GM12878 (cell line): ENCODE measurements at regions not wholly inside any gene's neighbourhood (a gene's known extent, or its start where the extent isn't known, plus 50 kb on each side); places are given as distances from the start of the nearest gene placed in this dataset.

Experiments
- ATAC-seq: fragments of 200-7000 bp; cut with Tn5 transposase; 3 replicates; pipeline ENCODE4 v1.9.1; 2020; ENCODE audit warnings: mild to moderate bottlenecking, moderate library complexity
- BruUV-seq: library from RNA; stranded (reverse); fragments of 400-500 nt; replicated peaks from 2 replicates; lab custom pipeline; 2021; lab: Mats Ljungman, UMichigan
- CTCF ChIA-PET: fragments of 300-600 bp; sonication (Branson Sonifier 250); formaldehyde crosslinking; extraction: SDS; loops from one replicate; lab custom pipeline; 2021; ENCODE audit warnings: inconsistent platforms; lab: Yijun Ruan, JAX
- POLR2A ChIA-PET: fragments of 350-600 bp; formaldehyde crosslinking; extraction: SDS; loops from one replicate; lab custom pipeline; 2021; ENCODE audit warnings: inconsistent platforms; lab: Charles Lee
- RAD21 ChIA-PET: fragments of 300-600 bp; sonication (Branson Sonifier 250); formaldehyde crosslinking; loops from one replicate; lab custom pipeline; 2023; ENCODE audit warnings: antibody characterized with exemption; ENCODE audit not compliant: unreplicated experiment; lab: Charles Lee
- SMC1A ChIA-PET: fragments of 300-600 bp; sonication (Branson Sonifier 250); formaldehyde crosslinking; loops from one replicate; lab custom pipeline; 2023; ENCODE audit not compliant: unreplicated experiment, uncharacterized antibody; lab: Charles Lee
- DNase-seq: peaks from one replicate; pipeline ENCODE4 v3.0.0-alpha.2; 2011; ENCODE audit warnings: low read depth, low spot score
- FAIRE-seq: peaks from 3 replicates; lab custom pipeline; 2011; peaks lifted over from hg19 to GRCh38; lab: Jason Lieb, UNC
- H2AFZ ChIP-seq: 2 replicates; pipeline ENCODE4 v1.6.0; 2011; ENCODE audit warnings: low read depth, low read length, control low read depth; ENCODE audit not compliant: control insufficient read depth
- H3K27ac ChIP-seq: 2 replicates; pipeline ENCODE4 v1.5.1; 2011; ENCODE audit warnings: control low read depth; ENCODE audit not compliant: control insufficient read depth, insufficient read depth
- H3K27me3 ChIP-seq, 2 experiments: replicated peaks in 1 of 2; 2 replicates each; pipeline versions ENCODE4 v1.6.0 to v1.6.1; 2011; ENCODE audit warnings: low read length in 1 of 2; ENCODE audit not compliant: control insufficient read depth in 2 of 2, insufficient read depth in 2 of 2
- H3K36me3 ChIP-seq, 2 experiments: 2 replicates each; pipeline ENCODE4 v1.5.1; 2011; ENCODE audit warnings: low read length in 1 of 2; ENCODE audit not compliant: control insufficient read depth in 2 of 2, insufficient read depth in 2 of 2
- H3K4me1 ChIP-seq: 2 replicates; pipeline ENCODE4 v1.6.1; 2011; ENCODE audit warnings: mild to moderate bottlenecking, low read length, moderate library complexity, mixed read lengths; ENCODE audit not compliant: control insufficient read depth, insufficient read depth
- H3K4me2 ChIP-seq: 2 replicates; pipeline ENCODE4 v1.6.0; 2011; ENCODE audit warnings: control low read depth; ENCODE audit not compliant: control insufficient read depth, insufficient read depth
- H3K4me3 ChIP-seq: fragments of 200-600 bp; sonication (generic); 2 replicates; pipeline ENCODE4 v1.5.1; 2016
- H3K79me2 ChIP-seq: 2 replicates; pipeline ENCODE4 v1.6.0; 2011; ENCODE audit warnings: low read length; ENCODE audit not compliant: control insufficient read depth, insufficient read depth
- H3K9ac ChIP-seq: 2 replicates; pipeline ENCODE4 v1.8.0; 2011; ENCODE audit warnings: low read length, control low read depth, mixed read lengths; ENCODE audit not compliant: control insufficient read depth, insufficient read depth
- H3K9me3 ChIP-seq: replicated peaks from 3 replicates; pipeline ENCODE4 v1.5.1; 2011; ENCODE audit warnings: mild to moderate bottlenecking, low read length; ENCODE audit not compliant: control insufficient read depth, insufficient read depth
- H4K20me1 ChIP-seq: 2 replicates; pipeline ENCODE4 v1.6.0; 2011; ENCODE audit not compliant: control insufficient read depth, insufficient read depth
- BCLAF1 ChIP-seq: fragments of 450-650 bp; IDR thresholded peaks from 2 replicates; pipeline ENCODE4 v1.6.1; 2017; ENCODE audit warnings: antibody characterized with exemption, mild to moderate bottlenecking, moderate library complexity
- CREB1 ChIP-seq: IDR thresholded peaks from 2 replicates; pipeline ENCODE4 v1.6.1; 2012; ENCODE audit warnings: low read depth, mild to moderate bottlenecking, inconsistent platforms
- E2F8 ChIP-seq: fragments of 450-650 bp; IDR thresholded peaks from 2 replicates; pipeline ENCODE4 v1.6.1; 2018; ENCODE audit warnings: mild to moderate bottlenecking, low read depth, moderate library complexity; ENCODE audit not compliant: partially characterized antibody
- SMARCA5 ChIP-seq: fragments of 450-650 bp; IDR thresholded peaks from 2 replicates; pipeline ENCODE4 v1.6.1; 2017; ENCODE audit warnings: mild to moderate bottlenecking
- WGBS: methylation state at CpG from one replicate; pipeline ENCODE4 v1.1.6; 2016; ENCODE audit warnings: low lambda C conversion rate; ENCODE audit not compliant: insufficient replicate concordance, insufficient coverage; ENCODE audit errors: missing lambda C conversion rate; 5-methylcytosine and 5-hydroxymethylcytosine counted together
- in situ Hi-C: fragments of 300-500 bp; cut with MboI; formaldehyde crosslinking; loops from 9 replicates; pipeline ENCODE4 v1.14.3; 2018; ENCODE audit warnings: mixed read lengths
- intact Hi-C: fragments of 100-400 bp; cut with micrococcal nuclease; formaldehyde crosslinking; loops from one replicate; pipeline ENCODE4 v1.14.2; 2022; ENCODE audit not compliant: unreplicated experiment

GRCh38 chr6:12355354-12355753 lies 65.2 kb downstream of the EDN1 start (continued):
- 0 out of 2 replicates have a peak, but pooled peaks have one; percentile 9 for TF ChIP-seq CREB1
- TF ChIP-seq, all 136 proteins: peak for 12

GRCh38 chr6:12356431-12356830 lies 66.3 kb downstream of the EDN1 start:
- Histone ChIP-seq H3K9ac (no peak overlapping the region), H3K4me1 (peaks cover 59% of the 10 kb centered on the region), H3K27ac (peak overlapping the region; percentile 56; the same call in 1 of the 2 replicates), H3K79me2 (no peaks in the 10 kb centered on the region), H4K20me1 (no peaks in the 10 kb centered on the region), H3K27me3 (no peaks in the 10 kb centered on the region), H3K9me3 (peaks cover 20% of the 10 kb centered on the region), H3K4me3 (no peak overlapping the region), H3K4me2 (peak overlapping the region; percentile 46), H3K36me3 (no peaks in the 10 kb centered on the region), H2AFZ (no peak overlapping the region)
- ChIA-PET SMC1A (interaction anchor here (0.9 to 13.5 kb wide), 14 partner anchors 9 to 249 kb away, joined by 3 to 270 read pairs (median 9); partner anchors contain the start of gene EDN1), RAD21 (interaction anchor here (0.6 to 10.5 kb wide), 12 partner anchors 9 to 531 kb away, joined by 3 to 206 read pairs (median 14); partner anchors contain the start of gene EDN1), CTCF (interaction anchor here (1.7 to 10.5 kb wide), 8 partner anchors 9 to 148 kb away, joined by 3 to 122 read pairs (median 16); partner anchors contain the start of gene EDN1), POLR2A (interaction anchor here (0.6 to 4.2 kb wide), 9 partner anchors 11 to 291 kb away, joined by 3 to 38 read pairs (median 5); no protein-coding TSS in a partner anchor)
- intact Hi-C loops: loop anchor here (2.0 to 10.0 kb wide), 6 partner anchors 126 to 644 kb away; no protein-coding TSS in a partner anchor
- BruUV-seq: no TSS peak
- in situ Hi-C loops: loop anchor here (5.0 to 25.0 kb wide), 2 partner anchors 251 to 1756 kb away; partner anchors contain the start of gene CD83
- ATAC-seq: no peak
- no peak for FAIRE-seq
- no peak for DNase-seq
- 33% methylated on average over 3 of the region's 3 CpGs for WGBS
- TF ChIP-seq BCLAF1 (no peak), SMARCA5 (no peak), E2F8 (no peak)
- TF ChIP-seq, all 136 proteins: peak for 0
